CD4-positive, alpha-beta T cell treated with Interleukin-17A for 1 hour (primary cell): ENCODE measurements at regions not wholly inside any gene's neighbourhood (a gene's known extent, or its start where the extent isn't known, plus 50 kb on each side); places are given as distances from the start of the nearest gene placed in this dataset.
"Not testable (repeated sequence)": the region's sequence is repeated elsewhere in the genome, so short reads cannot be mapped to it uniquely, and the experiment has no call there.

Experiments
- DNase-seq: peaks from one replicate; pipeline ENCODE4 v3.0.0-alpha.2; 2020

GRCh38 chr5:120155873-120156272 lies 308.2 kb upstream of the PRR16 start:
- DNase-seq = no peak

- no peak for DNase-seq
These were observed 305.9 kb upstream of the PRR16 start for GRCh38 chr5:120158211-120158610.

- DNase-seq = no peak
These were observed 304.9 kb upstream of the PRR16 start for GRCh38 chr5:120159155-120159554.

GRCh38 chr5:120160124-120160895 lies 303.8 kb upstream of the PRR16 start:
- no peak for DNase-seq

- no peak for DNase-seq
These were observed 301.8 kb upstream of the PRR16 start for GRCh38 chr5:120162321-120162720.

- DNase-seq = no peak
These were observed 300.1 kb upstream of the PRR16 start for GRCh38 chr5:120164037-120164436.

- no peak for DNase-seq
These were observed 299.1 kb upstream of the PRR16 start for GRCh38 chr5:120164986-120165385.

- DNase-seq = no peak
These were observed 291.0 kb upstream of the PRR16 start for GRCh38 chr5:120173125-120173524.

- no peak for DNase-seq
These were observed 290.0 kb upstream of the PRR16 start for GRCh38 chr5:120174089-120174488.

- DNase-seq = not testable (repeated sequence)
These were observed 282.9 kb upstream of the PRR16 start for GRCh38 chr5:120181238-120181637.

GRCh38 chr5:120194650-120195049 lies 269.4 kb upstream of the PRR16 start:
- not testable (repeated sequence) for DNase-seq

GRCh38 chr5:120199559-120199958 lies 264.5 kb upstream of the PRR16 start:
- no peak for DNase-seq

GRCh38 chr5:120207129-120207528 lies 257.0 kb upstream of the PRR16 start:
- no peak for DNase-seq

GRCh38 chr5:120217001-120217400 lies 247.1 kb upstream of the PRR16 start:
- DNase-seq = no peak

GRCh38 chr5:120219988-120220387 lies 244.1 kb upstream of the PRR16 start:
- DNase-seq = no peak

GRCh38 chr5:120225524-120225923 lies 238.6 kb upstream of the PRR16 start:
- DNase-seq = no peak

- no peak for DNase-seq
These were observed 235.7 kb upstream of the PRR16 start for GRCh38 chr5:120228262-120229031.

GRCh38 chr5:120229036-120229435 lies 235.1 kb upstream of the PRR16 start:
- no peak for DNase-seq

- DNase-seq = no peak
These were observed 232.5 kb upstream of the PRR16 start for GRCh38 chr5:120231563-120231962.

- DNase-seq = no peak
These were observed 227.7 kb upstream of the PRR16 start for GRCh38 chr5:120236360-120236759.

- no peak for DNase-seq
These were observed 225.0 kb upstream of the PRR16 start for GRCh38 chr5:120239086-120239485.

- no peak for DNase-seq
These were observed 223.4 kb upstream of the PRR16 start for GRCh38 chr5:120240706-120241105.

GRCh38 chr5:120241400-120241799 lies 222.7 kb upstream of the PRR16 start:
- no peak for DNase-seq

- no peak for DNase-seq
These were observed 212.2 kb upstream of the PRR16 start for GRCh38 chr5:120251898-120252297.
